Activated CD8-positive, alpha-beta memory T cell treated with anti-CD3 and anti-CD28 coated beads, Interleukin-2, amount 50 U/mL, for 4 hours (primary cell): ENCODE measurements at regions not wholly inside any gene's neighbourhood (a gene's known extent, or its start where the extent isn't known, plus 50 kb on each side); places are given as distances from the start of the nearest gene placed in this dataset.

Experiments used
- DNase-seq: peaks from one replicate; pipeline ENCODE4 v3.0.0-alpha.2; 2020

GRCh38 chr12:104858611-104859543 is 99.2 kb downstream of the SLC41A2 start:
- DNase-seq, result no peak

- DNase-seq, result no peak
Observed at GRCh38 chr12:104856531-104856930, 101.6 kb downstream of the SLC41A2 start.

DNA sequence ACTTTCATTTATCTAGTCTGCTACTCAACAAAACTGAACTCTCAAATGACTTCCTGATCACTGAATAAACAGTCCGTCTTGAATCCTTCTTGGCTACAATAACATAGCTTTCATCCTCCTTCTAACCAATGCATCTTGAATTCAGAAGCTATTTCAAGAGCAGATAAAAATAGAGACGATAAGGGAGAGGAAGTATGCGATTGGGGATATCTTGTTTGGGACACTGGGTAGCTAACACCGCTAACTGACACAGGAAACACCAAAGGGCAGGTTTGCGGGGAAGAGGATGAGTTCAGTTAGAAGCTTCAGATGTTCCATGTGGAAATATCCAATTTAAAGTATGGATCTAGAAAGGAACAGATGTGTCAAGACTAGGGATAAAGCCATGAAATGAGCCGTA is 102.5 kb downstream of the SLC41A2 start:
- DNase-seq, result no peak

DNA sequence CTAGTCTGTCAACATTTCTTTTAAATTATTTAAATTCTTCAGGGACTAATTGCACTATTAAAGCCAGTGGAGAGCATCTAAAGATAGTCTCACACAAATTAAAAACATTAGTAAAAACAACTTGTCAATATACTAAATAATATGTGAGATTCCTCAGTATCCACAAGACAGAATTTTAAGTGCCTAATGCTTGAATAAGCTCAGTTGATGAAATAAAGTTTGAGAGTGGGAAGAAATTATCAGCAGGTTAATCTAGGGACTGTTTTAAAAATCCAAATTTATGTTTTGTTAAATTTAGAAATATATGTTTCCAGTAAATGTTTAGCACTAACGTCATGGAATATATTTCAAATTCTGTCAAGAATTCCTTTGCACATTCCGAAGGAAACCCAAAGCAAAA is 105.2 kb downstream of the SLC41A2 start:
- DNase-seq, result no peak

DNA sequence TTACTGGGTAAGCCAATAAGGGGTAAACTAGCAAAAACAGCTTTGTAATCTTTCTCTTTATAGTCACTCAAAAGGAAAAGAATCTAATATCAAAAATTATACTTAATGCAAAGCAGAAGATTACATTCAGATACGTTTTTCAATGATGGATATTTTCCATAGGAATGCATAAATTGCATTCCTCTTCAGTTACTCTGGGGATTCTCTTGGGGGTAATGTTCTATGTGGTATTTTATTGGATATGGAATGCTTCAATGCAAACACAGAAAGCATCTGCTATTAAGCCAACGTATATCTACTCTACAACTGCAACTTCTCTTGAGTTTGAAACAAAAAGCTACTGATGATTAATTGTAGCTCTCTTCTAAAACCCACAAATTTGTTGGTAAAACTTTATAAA is 106.0 kb downstream of the SLC41A2 start:
- no peak for DNase-seq

DNA sequence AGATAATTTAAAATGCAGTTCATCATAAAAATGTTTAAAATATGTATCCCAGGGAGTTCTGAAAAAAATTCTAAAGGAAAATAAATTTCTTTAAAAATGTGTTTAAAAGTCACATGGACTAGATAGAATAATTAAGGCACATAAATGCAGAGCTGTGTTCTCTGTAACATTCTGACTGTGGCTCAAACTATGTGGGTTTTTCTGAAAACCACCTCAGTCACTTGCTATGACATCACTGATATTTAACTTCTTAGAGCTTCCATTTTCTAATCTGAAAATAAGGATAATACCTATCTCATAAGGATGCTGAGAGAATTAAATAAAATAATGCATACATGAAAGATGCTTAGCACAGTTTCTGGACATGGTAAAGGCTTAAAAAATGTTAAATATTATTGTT is 107.3 kb downstream of the SLC41A2 start:
- DNase-seq, result no peak

DNA sequence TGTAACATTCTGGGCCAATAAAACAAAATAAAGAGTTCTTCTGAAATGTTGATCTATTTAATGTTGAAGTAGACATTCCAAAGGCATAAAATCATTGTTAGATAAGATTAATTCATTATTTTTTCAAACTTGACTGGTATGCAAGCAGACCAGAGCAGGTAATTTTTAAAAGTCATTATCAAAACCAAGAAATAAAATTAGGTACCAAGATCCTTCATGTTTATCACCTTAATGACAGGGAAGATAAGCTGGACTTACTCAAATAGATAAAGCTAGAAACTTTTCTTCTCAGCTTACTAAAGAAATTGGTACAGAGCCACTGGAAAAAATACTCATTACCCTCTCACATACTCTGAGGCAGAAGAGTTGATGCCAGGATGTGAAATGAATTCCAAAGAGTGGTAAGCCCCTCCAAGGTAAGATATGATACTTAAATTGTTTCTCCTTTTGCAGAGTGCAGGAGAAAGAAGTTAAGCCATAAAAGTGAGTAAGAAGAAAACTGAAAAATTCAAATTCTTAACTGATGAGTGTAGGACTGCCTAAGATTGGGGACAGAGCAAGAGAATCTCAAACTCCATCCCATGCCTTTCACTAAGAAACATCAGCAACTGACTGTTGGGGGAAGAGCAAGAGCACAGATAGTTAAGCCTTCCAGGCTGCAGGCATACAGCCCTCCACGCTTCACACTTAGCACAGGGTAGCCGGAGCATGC is 111.9 kb downstream of the SLC41A2 start:
- no peak for DNase-seq

DNA sequence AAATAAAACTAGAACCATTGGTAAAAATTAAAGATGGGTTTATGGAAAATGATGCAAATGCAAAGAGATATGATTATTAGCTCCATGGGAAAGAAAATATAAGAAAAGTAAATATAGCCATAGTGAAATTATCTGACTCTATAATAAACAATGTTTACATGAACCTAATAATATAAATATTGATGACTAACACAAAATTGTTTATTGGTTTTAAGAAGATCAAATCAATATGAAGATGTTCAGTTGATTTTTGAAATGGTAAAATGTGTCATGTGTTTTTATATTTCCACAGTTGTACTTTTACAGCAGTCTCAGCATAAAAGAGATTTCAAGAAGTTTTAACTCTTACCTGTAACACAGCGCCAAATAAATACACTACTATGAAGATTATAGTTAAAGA is 114.0 kb downstream of the SLC41A2 start:
- no peak for DNase-seq

DNA sequence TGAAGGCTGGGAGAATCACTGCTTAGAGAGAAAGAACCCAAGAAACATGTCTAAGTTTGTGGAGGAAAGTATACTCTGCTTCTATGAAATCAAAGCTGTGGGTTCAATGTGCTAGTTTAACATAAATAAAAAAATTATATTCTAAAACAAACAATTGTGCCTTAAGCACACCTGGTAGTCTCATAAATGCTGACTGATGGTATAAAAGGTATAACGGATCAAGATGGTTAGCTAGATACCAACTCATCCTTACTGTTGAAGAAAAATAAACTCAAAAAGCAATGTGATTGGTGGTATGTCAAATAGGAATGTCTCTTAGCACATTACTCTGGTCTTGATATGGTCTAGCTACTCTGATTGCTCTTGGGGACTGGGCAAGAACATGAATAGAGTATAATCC is 117.8 kb downstream of the SLC41A2 start:
- DNase-seq, result no peak

DNA sequence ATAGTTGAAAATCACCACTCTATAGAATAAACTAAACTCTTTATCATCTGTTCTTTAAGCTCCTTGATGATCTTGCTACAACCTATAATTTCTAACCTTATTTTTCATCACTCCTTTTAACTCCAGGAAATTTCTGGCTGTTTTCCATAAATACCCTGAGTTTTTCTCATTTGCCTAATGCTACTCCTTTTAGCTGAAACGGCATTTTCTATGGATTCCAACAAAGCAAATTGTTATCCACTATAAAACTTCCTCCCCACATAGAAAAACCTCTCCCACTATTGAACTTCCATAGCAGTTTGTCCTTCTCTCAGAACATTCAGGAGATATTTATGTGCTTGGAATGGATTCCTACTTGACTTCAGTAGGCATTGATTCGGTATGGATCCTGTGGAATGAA is 122.8 kb downstream of the SLC41A2 start:
- DNase-seq, result no peak

- DNase-seq, result no peak
Observed at GRCh38 chr12:104834607-104835006, 123.5 kb downstream of the SLC41A2 start.

DNA sequence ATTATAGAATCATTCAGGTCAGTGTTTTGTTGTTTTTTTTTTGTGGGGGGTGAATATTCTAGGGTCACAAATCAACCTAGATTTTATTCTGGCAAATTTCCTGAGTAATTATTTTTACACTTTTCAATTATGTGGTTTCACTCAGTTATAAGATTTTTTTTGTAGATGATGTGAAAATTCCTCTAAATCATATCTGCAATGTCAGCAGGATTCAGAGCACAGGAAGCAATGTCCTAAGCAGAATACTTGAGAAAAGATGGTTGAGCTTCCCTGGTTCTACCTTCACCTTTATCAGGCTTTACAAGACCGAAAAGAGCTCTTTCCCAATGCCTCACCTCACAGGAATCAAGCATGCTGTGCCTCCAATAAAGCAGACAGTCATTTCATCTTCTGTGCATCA is 124.3 kb downstream of the SLC41A2 start:
- no peak for DNase-seq

- no peak for DNase-seq
Observed at GRCh38 chr12:104828015-104828414, 130.1 kb downstream of the SLC41A2 start.

DNA sequence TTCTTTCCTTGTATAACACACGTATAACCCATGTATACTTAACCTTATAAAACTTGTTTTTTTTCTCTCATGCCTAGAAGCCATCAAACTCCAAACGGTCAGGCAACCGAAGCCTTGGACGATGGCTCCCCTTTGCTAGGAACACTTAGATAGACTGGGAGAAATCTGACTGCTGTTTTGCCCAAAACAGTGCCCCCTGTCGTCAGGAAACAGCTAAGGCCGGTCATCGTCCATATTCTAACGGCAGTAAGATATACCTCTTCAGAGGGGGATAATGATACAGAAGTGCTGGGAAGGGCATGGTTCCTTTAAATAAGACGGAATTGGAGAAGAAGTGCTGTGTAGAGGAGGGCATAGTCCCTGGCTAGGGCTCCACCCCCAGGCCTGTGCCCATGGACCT is 130.5 kb downstream of the SLC41A2 start:
- no peak for DNase-seq

DNA sequence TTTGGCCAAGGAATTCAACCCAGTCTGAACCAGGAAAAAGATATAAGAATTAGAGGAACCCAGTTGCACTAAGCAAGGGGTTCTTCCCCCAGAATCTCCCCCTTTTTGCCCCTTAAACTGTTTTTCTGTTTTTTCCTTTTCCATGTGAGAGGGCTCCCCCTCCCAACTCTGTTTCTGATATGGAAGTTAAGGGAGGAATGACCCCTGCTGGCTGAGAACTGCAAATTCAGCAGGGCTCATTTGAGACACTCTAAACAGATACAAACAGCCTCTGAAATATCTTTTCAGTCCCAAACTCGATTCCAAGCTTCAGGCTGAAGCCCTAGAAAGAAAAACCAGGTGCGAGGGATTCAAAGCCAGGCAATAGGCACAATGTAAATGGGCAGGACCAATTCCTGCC is 132.7 kb downstream of the SLC41A2 start:
- no peak for DNase-seq

- no peak for DNase-seq
Observed at GRCh38 chr12:104823985-104824461, 134.1 kb downstream of the SLC41A2 start.

GRCh38 chr12:104822941-104823340 is 135.1 kb downstream of the SLC41A2 start:
- DNase-seq, result no peak

- no peak for DNase-seq
Observed at GRCh38 chr12:104816845-104817503, 141.1 kb downstream of the SLC41A2 start.

GRCh38 chr12:104815935-104816334 is 142.2 kb downstream of the SLC41A2 start:
- DNase-seq, result no peak

DNA sequence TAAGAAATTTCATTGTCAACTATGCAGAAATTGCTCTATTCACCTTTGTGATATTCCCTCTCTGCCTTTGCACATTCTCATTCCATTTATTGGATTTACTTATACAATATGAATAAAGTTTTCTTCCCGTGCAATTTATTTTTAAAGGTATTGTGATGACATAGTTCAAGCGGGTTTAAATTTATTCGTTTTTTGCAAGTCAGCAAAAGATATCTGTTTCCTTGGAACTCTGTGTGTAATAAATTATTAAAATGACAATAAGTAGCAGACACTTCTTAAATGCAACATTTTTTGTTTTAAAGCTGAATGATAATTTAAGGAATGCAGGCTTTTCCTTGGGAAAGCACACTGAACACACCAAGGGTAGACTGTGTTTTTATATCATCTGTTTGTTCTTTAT is 143.1 kb downstream of the SLC41A2 start:
- no peak for DNase-seq
